GM18507 (cell line): ENCODE measurements at regions not wholly inside any gene's neighbourhood (a gene's known extent, or its start where the extent isn't known, plus 50 kb on each side); places are given as distances from the start of the nearest gene placed in this dataset.
"Not testable (repeated sequence)": the region's sequence is repeated elsewhere in the genome, so short reads cannot be mapped to it uniquely, and the experiment has no call there.

Experiments
- DNase-seq: peaks from one replicate; pipeline ENCODE4 v3.0.0; 2011; ENCODE audit warnings: low read depth; ENCODE audit not compliant: insufficient read length; ENCODE audit errors: extremely low spot score
- FAIRE-seq: peaks from 2 replicates; lab custom pipeline; 2011; peaks lifted over from hg19 to GRCh38; lab: Jason Lieb, UNC

- FAIRE-seq: no peak
Observed at GRCh38 chr6:11391934-11392777, 145.4 kb upstream of the TMEM170B start.

GRCh38 chr6:11389977-11390376 lies 147.6 kb upstream of the TMEM170B start:
- no peak for FAIRE-seq
- DNase-seq: no peak

More at GRCh38 chr6:11391934-11392777, 145.4 kb upstream of the TMEM170B start:
- no peak for DNase-seq

GRCh38 chr6:11388983-11389944 lies 148.3 kb upstream of the TMEM170B start:
- FAIRE-seq (no peak), DNase-seq (no peak)

GRCh38 chr6:11387707-11388430 lies 149.7 kb upstream of the TMEM170B start:
- FAIRE-seq: no peak

GRCh38 chr6:11386726-11387125 lies 150.8 kb upstream of the TMEM170B start:
- FAIRE-seq: no peak

More at GRCh38 chr6:11387707-11388430, 149.7 kb upstream of the TMEM170B start:
- no peak for DNase-seq

GRCh38 chr6:11386323-11386722 lies 151.2 kb upstream of the TMEM170B start:
- no peak for DNase-seq
- FAIRE-seq: peak; percentile 88

More at GRCh38 chr6:11386726-11387125, 150.8 kb upstream of the TMEM170B start:
- DNase-seq: no peak

- FAIRE-seq: no peak
Observed at GRCh38 chr6:11384531-11385309, 152.3 kb upstream of the NEDD9 start.

GRCh38 chr6:11381801-11382513 lies 149.5 kb upstream of the NEDD9 start:
- DNase-seq (peak; percentile 53), FAIRE-seq (peak; percentile 99)

More at GRCh38 chr6:11384531-11385309, 152.3 kb upstream of the NEDD9 start:
- no peak for DNase-seq

- peak; percentile 69 for FAIRE-seq
Observed at GRCh38 chr6:11380969-11381744, 148.7 kb upstream of the NEDD9 start.

GRCh38 chr6:11380549-11380948 lies 148.1 kb upstream of the NEDD9 start:
- DNase-seq (no peak), FAIRE-seq (no peak)

More at GRCh38 chr6:11380969-11381744, 148.7 kb upstream of the NEDD9 start:
- DNase-seq: no peak

GRCh38 chr6:11379805-11380204 lies 147.3 kb upstream of the NEDD9 start:
- no peak for DNase-seq
- FAIRE-seq: no peak

- DNase-seq (no peak), FAIRE-seq (no peak)
Observed at GRCh38 chr6:11378639-11379038, 146.2 kb upstream of the NEDD9 start.

GRCh38 chr6:11374036-11375010 lies 141.9 kb upstream of the NEDD9 start:
- FAIRE-seq (peak; percentile 94), DNase-seq (no peak)

GRCh38 chr6:11373208-11373607 lies 140.7 kb upstream of the NEDD9 start:
- peak; percentile 21 for FAIRE-seq
- DNase-seq: no peak

GRCh38 chr6:11372186-11372790 lies 139.8 kb upstream of the NEDD9 start:
- not testable (repeated sequence) for DNase-seq, FAIRE-seq
